ENCODE measurements at regions not wholly inside any gene's neighbourhood (a gene's known extent, or its start where the extent isn't known, plus 50 kb on each side); places are given as distances from the start of the nearest gene placed in this dataset.

- DNase-seq = no peak
- no peak overlapping the region for H3K4me2 ChIP-seq (ENCODE audit: low read depth, low read length)
- no peaks in the 10 kb centered on the region for H3F3A ChIP-seq (ENCODE audit: insufficient read depth, low read length)
- no peak overlapping the region for H3K9ac ChIP-seq (ENCODE audit: low read length)
- H4K20me1 ChIP-seq (ENCODE audit: insufficient read depth, low read length) = no peaks in the 10 kb centered on the region
- TF ChIP-seq EZH2 (optimal IDR thresholded peaks at IDR 0.05; ENCODE audit: low read depth, low read length) (no peak), CTCF (IDR thresholded peaks at IDR 0.05; ENCODE audit: low read length) (no peak), EZH2phosphoT487 (IDR thresholded peaks at IDR 0.05; ENCODE audit: low read length) (no peak)
- no peaks in the 10 kb centered on the region for H3K36me3 ChIP-seq (replicated peaks; ENCODE audit: insufficient read depth, low read length)
- no peak overlapping the region for H2AFZ ChIP-seq (ENCODE audit: low read length)
- H3K27ac ChIP-seq (ENCODE audit: low read length) = no peak overlapping the region
- no peaks in the 10 kb centered on the region for H3K4me1 ChIP-seq (ENCODE audit: low read length)
- H3K9me2 ChIP-seq (replicated peaks; ENCODE audit: insufficient read depth, low read length) = no peaks in the 10 kb centered on the region
- no peak overlapping the region for H3K4me3 ChIP-seq (ENCODE audit: low read length)
- no peaks in the 10 kb centered on the region for H3K9me3 ChIP-seq (replicated peaks; ENCODE audit: insufficient read depth, low read length)
- H3K27me3 ChIP-seq (replicated peaks; ENCODE audit: insufficient read depth, low read length) = no peaks in the 10 kb centered on the region
- no peaks in the 10 kb centered on the region for H3K79me2 ChIP-seq (ENCODE audit: low read length)
These were observed 709.2 kb downstream of the PLA2G4A start for GRCh38 chr1:187537936-187538335.

- Histone ChIP-seq H2AFZ (ENCODE audit: low read length) (no peak overlapping the region), H3K27me3 (replicated peaks; ENCODE audit: insufficient read depth, low read length) (no peaks in the 10 kb centered on the region), H3F3A (ENCODE audit: insufficient read depth, low read length) (no peaks in the 10 kb centered on the region), H3K36me3 (replicated peaks; ENCODE audit: insufficient read depth, low read length) (no peaks in the 10 kb centered on the region), H3K4me2 (ENCODE audit: low read depth, low read length) (no peak overlapping the region), H3K4me3 (ENCODE audit: low read length) (no peak overlapping the region), H3K4me1 (ENCODE audit: low read length) (no peaks in the 10 kb centered on the region), H4K20me1 (ENCODE audit: insufficient read depth, low read length) (no peaks in the 10 kb centered on the region), H3K79me2 (ENCODE audit: low read length) (no peaks in the 10 kb centered on the region), H3K9ac (ENCODE audit: low read length) (no peak overlapping the region), H3K27ac (ENCODE audit: low read length) (no peak overlapping the region), H3K9me3 (replicated peaks; ENCODE audit: insufficient read depth, low read length) (no peaks in the 10 kb centered on the region), H3K9me2 (replicated peaks; ENCODE audit: insufficient read depth, low read length) (no peaks in the 10 kb centered on the region)
- DNase-seq = no peak
- no peak for TF ChIP-seq EZH2phosphoT487 (IDR thresholded peaks at IDR 0.05; ENCODE audit: low read length)
- no peak for TF ChIP-seq CTCF (IDR thresholded peaks at IDR 0.05; ENCODE audit: low read length)
- no peak for TF ChIP-seq EZH2 (optimal IDR thresholded peaks at IDR 0.05; ENCODE audit: low read depth, low read length)
These were observed 720.8 kb downstream of the PLA2G4A start for GRCh38 chr1:187549540-187549939.

- no peaks in the 10 kb centered on the region for H3K27me3 ChIP-seq (replicated peaks; ENCODE audit: insufficient read depth, low read length)
- H3K27ac ChIP-seq (ENCODE audit: low read length) = no peak overlapping the region
- H3K4me2 ChIP-seq (ENCODE audit: low read depth, low read length) = no peak overlapping the region
- H2AFZ ChIP-seq (ENCODE audit: low read length) = no peak overlapping the region
- TF ChIP-seq EZH2phosphoT487 (IDR thresholded peaks at IDR 0.05; ENCODE audit: low read length) (no peak), EZH2 (optimal IDR thresholded peaks at IDR 0.05; ENCODE audit: low read depth, low read length) (no peak), CTCF (IDR thresholded peaks at IDR 0.05; ENCODE audit: low read length) (no peak)
- H3K4me1 ChIP-seq (ENCODE audit: low read length) = no peaks in the 10 kb centered on the region
- H3K36me3 ChIP-seq (replicated peaks; ENCODE audit: insufficient read depth, low read length) = no peaks in the 10 kb centered on the region
- H3K9me3 ChIP-seq (replicated peaks; ENCODE audit: insufficient read depth, low read length) = no peaks in the 10 kb centered on the region
- no peak for DNase-seq
- no peaks in the 10 kb centered on the region for H4K20me1 ChIP-seq (ENCODE audit: insufficient read depth, low read length)
- no peaks in the 10 kb centered on the region for H3K9me2 ChIP-seq (replicated peaks; ENCODE audit: insufficient read depth, low read length)
- no peaks in the 10 kb centered on the region for H3K79me2 ChIP-seq (ENCODE audit: low read length)
- H3F3A ChIP-seq (ENCODE audit: insufficient read depth, low read length) = no peaks in the 10 kb centered on the region
- H3K4me3 ChIP-seq (ENCODE audit: low read length) = no peak overlapping the region
- H3K9ac ChIP-seq (ENCODE audit: low read length) = no peak overlapping the region
These were observed 722.3 kb downstream of the PLA2G4A start for GRCh38 chr1:187551061-187551460.

Data from MM.1S (cell line).